Type B pancreatic cell (in vitro differentiated cells): ENCODE measurements at regions not wholly inside any gene's neighbourhood (a gene's known extent, or its start where the extent isn't known, plus 50 kb on each side); places are given as distances from the start of the nearest gene placed in this dataset.

ENCODE experiments used
- DNase-seq: peaks from one replicate; pipeline ENCODE4 v3.0.0; 2021; ENCODE audit warnings: mixed read lengths; ENCODE audit not compliant: unreplicated experiment; ENCODE audit errors: extremely low spot score
- H3K27ac Mint-ChIP-seq: 2 replicates; pipeline ENCODE4 v1.8.0; 2021; ENCODE audit warnings: mild to moderate bottlenecking, mixed read lengths
- H3K27me3 Mint-ChIP-seq: 2 replicates; pipeline ENCODE4 v1.8.0; 2021; ENCODE audit warnings: mixed read lengths
- H3K36me3 Mint-ChIP-seq: 2 replicates; pipeline ENCODE4 v1.8.0; 2021; ENCODE audit warnings: mixed read lengths
- H3K4me1 Mint-ChIP-seq: one replicate; pipeline ENCODE4 v1.8.0; 2021; ENCODE audit warnings: mixed read lengths; ENCODE audit not compliant: unreplicated experiment
- H3K4me3 Mint-ChIP-seq: 2 replicates; pipeline ENCODE4 v1.8.0; 2021; ENCODE audit warnings: mild to moderate bottlenecking, mixed read lengths
- H3K9me3 Mint-ChIP-seq: 2 replicates; pipeline ENCODE4 v1.8.0; 2021; ENCODE audit warnings: mixed read lengths
- CTCF ChIP-seq: fragments of 200-600 bp; sonication (generic); conservative IDR thresholded peaks from 2 replicates; pipeline ENCODE4 v1.5.0; 2021; ENCODE audit warnings: antibody characterized with exemption, mild to moderate bottlenecking

- H3K27ac Mint-ChIP-seq = no peak overlapping the region
- DNase-seq = no peak
- H3K4me1 Mint-ChIP-seq = no peaks in the 10 kb centered on the region
- no peak for TF ChIP-seq CTCF
- no peaks in the 10 kb centered on the region for H3K9me3 Mint-ChIP-seq
- H3K36me3 Mint-ChIP-seq = no peaks in the 10 kb centered on the region
- no peak overlapping the region for H3K4me3 Mint-ChIP-seq
- H3K27me3 Mint-ChIP-seq = no peaks in the 10 kb centered on the region
These were observed 1058.0 kb upstream of the CNTN5 start for GRCh38 chr11:97962758-97963157.

GRCh38 chr11:97963528-97964331 lies 1057.0 kb upstream of the CNTN5 start:
- H3K27me3 Mint-ChIP-seq = no peaks in the 10 kb centered on the region
- no peak overlapping the region for H3K27ac Mint-ChIP-seq
- H3K4me1 Mint-ChIP-seq = no peaks in the 10 kb centered on the region

GRCh38 chr11:97964332-97965004 lies 1056.3 kb upstream of the CNTN5 start:
- no peak overlapping the region for H3K27ac Mint-ChIP-seq

More at GRCh38 chr11:97963528-97964331, 1057.0 kb upstream of the CNTN5 start:
- Mint-ChIP-seq H3K36me3 (no peaks in the 10 kb centered on the region), H3K9me3 (no peaks in the 10 kb centered on the region), H3K4me3 (no peak overlapping the region)
- no peak for TF ChIP-seq CTCF
- DNase-seq = no peak

GRCh38 chr11:97965849-97966646 lies 1054.7 kb upstream of the CNTN5 start:
- H3K36me3 Mint-ChIP-seq = no peaks in the 10 kb centered on the region
- no peak for DNase-seq
- H3K9me3 Mint-ChIP-seq = no peaks in the 10 kb centered on the region
- H3K4me3 Mint-ChIP-seq = no peak overlapping the region
- TF ChIP-seq CTCF = no peak
- no peaks in the 10 kb centered on the region for H3K4me1 Mint-ChIP-seq
- H3K27me3 Mint-ChIP-seq = no peaks in the 10 kb centered on the region
- no peak overlapping the region for H3K27ac Mint-ChIP-seq

More at GRCh38 chr11:97964332-97965004, 1056.3 kb upstream of the CNTN5 start:
- Mint-ChIP-seq H3K9me3 (no peaks in the 10 kb centered on the region), H3K36me3 (no peaks in the 10 kb centered on the region), H3K4me1 (no peaks in the 10 kb centered on the region), H3K4me3 (no peak overlapping the region), H3K27me3 (no peaks in the 10 kb centered on the region)
- no peak for TF ChIP-seq CTCF
- no peak for DNase-seq

GRCh38 chr11:97966901-97967300 lies 1053.8 kb upstream of the CNTN5 start:
- no peak overlapping the region for H3K4me3 Mint-ChIP-seq
- H3K9me3 Mint-ChIP-seq = no peaks in the 10 kb centered on the region
- no peak for TF ChIP-seq CTCF
- no peaks in the 10 kb centered on the region for H3K4me1 Mint-ChIP-seq
- H3K27ac Mint-ChIP-seq = no peak overlapping the region
- no peak for DNase-seq
- no peaks in the 10 kb centered on the region for H3K36me3 Mint-ChIP-seq
- H3K27me3 Mint-ChIP-seq = no peaks in the 10 kb centered on the region
